ENCODE measurements at regions not wholly inside any gene's neighbourhood (a gene's known extent, or its start where the extent isn't known, plus 50 kb on each side); places are given as distances from the start of the nearest gene placed in this dataset.

- TF ChIP-seq ZNF274 (IDR thresholded peaks at IDR 0.05; ENCODE audit: low read depth, low read length) (no peak), YY1 (IDR thresholded peaks at IDR 0.05; ENCODE audit: insufficient read depth, insufficient read length) (no peak)
These were observed 79.1 kb upstream of the ALDH1B1 start for GRCh38 chr9:38313421-38313820.
